IMR-90 (cell line): ENCODE measurements at regions not wholly inside any gene's neighbourhood (a gene's known extent, or its start where the extent isn't known, plus 50 kb on each side); places are given as distances from the start of the nearest gene placed in this dataset.
A peak's percentile ranks its signal among the peaks of the same experiment; 100 is the strongest.

Experiments used
- ATAC-seq: fragments of 200-7000 bp; cut with Tn5 transposase; 2 replicates; pipeline ENCODE4 v1.9.1; 2020; ENCODE audit warnings: low read depth, mild to moderate bottlenecking, moderate library complexity
- BruUV-seq: library from RNA; stranded (reverse); fragments of 400-500 nt; replicated peaks from 2 replicates; lab custom pipeline; 2021; lab: Mats Ljungman, UMichigan
- CTCF ChIA-PET: fragments of 300-600 bp; formaldehyde crosslinking; extraction: SDS; loops from one replicate; lab custom pipeline; 2021; ENCODE audit warnings: antibody characterized with exemption; lab: Yijun Ruan, JAX
- POLR2A ChIA-PET: fragments of 300-600 bp; sonication (Branson Sonifier 250); formaldehyde crosslinking; loops from one replicate; lab custom pipeline; 2022; ENCODE audit warnings: antibody characterized with exemption; ENCODE audit not compliant: unreplicated experiment; lab: Charles Lee
- DNase-seq: peaks from one replicate; pipeline ENCODE4 v3.0.0; 2013
- H2AFZ ChIP-seq: replicated peaks from 2 replicates; pipeline ENCODE3; 2013; ENCODE audit warnings: low read length, mild to moderate bottlenecking; ENCODE audit not compliant: poor library complexity
- H2AK5ac ChIP-seq: 2 replicates; pipeline ENCODE4 v1.6.1; 2013; ENCODE audit warnings: low read depth, low read length, inconsistent platforms
- H2AK9ac ChIP-seq: replicated peaks from 2 replicates; pipeline ENCODE3; 2013; ENCODE audit warnings: mild to moderate bottlenecking, low read depth, low read length, moderate library complexity; ENCODE audit not compliant: poor library complexity
- H2BK120ac ChIP-seq: 2 replicates; pipeline ENCODE4 v1.6.1; 2013; ENCODE audit warnings: low read depth, low read length, inconsistent platforms
- H2BK15ac ChIP-seq: 3 replicates; pipeline ENCODE4 v1.6.1; 2013; ENCODE audit warnings: low read depth, low read length, inconsistent platforms
- H2BK20ac ChIP-seq: 2 replicates; pipeline ENCODE4 v1.6.1; 2013; ENCODE audit warnings: low read depth, mild to moderate bottlenecking, inconsistent platforms, low read length, moderate library complexity
- H2BK5ac ChIP-seq: 2 replicates; pipeline ENCODE4 v1.6.1; 2013; ENCODE audit warnings: mild to moderate bottlenecking, low read depth, low read length, inconsistent platforms; ENCODE audit not compliant: poor library complexity, severe bottlenecking
- H3K14ac ChIP-seq: replicated peaks from 2 replicates; pipeline ENCODE4 v1.6.1; 2013; ENCODE audit warnings: low read depth, low read length, inconsistent platforms
- H3K18ac ChIP-seq: 2 replicates; pipeline ENCODE4 v1.6.1; 2013; ENCODE audit warnings: low read depth, low read length, control low read depth
- H3K23ac ChIP-seq: 2 replicates; pipeline ENCODE4 v1.6.1; 2013; ENCODE audit warnings: low read depth, low read length, inconsistent platforms
- H3K27ac ChIP-seq: 2 replicates; pipeline ENCODE4 v1.5.1; 2013; ENCODE audit warnings: mild to moderate bottlenecking, control low read depth, low read length; ENCODE audit not compliant: insufficient read depth
- H3K27me3 ChIP-seq: 2 replicates; pipeline ENCODE4 v1.6.1; 2013; ENCODE audit warnings: low read length; ENCODE audit not compliant: control insufficient read depth, insufficient read depth
- H3K36me3 ChIP-seq: 2 replicates; pipeline ENCODE4 v1.6.1; 2013; ENCODE audit warnings: low read length, mixed read lengths; ENCODE audit not compliant: control insufficient read depth, insufficient read depth
- H3K4ac ChIP-seq: 2 replicates; pipeline ENCODE4 v1.6.1; 2013; ENCODE audit warnings: low read depth, low read length, inconsistent platforms
- H3K4me1 ChIP-seq: 2 replicates; pipeline ENCODE4 v1.6.1; 2013; ENCODE audit warnings: low read length, mixed read lengths; ENCODE audit not compliant: control insufficient read depth, insufficient read depth
- H3K4me2 ChIP-seq: 2 replicates; pipeline ENCODE4 v1.6.1; 2013; ENCODE audit warnings: low read depth, mild to moderate bottlenecking, control low read depth, low read length, moderate library complexity
- H3K4me3 ChIP-seq: 2 replicates; pipeline ENCODE4 v1.5.1; 2013; ENCODE audit warnings: low read depth, mild to moderate bottlenecking, control low read depth, low read length, moderate library complexity; ENCODE audit not compliant: insufficient read depth
- H3K56ac ChIP-seq: 2 replicates; pipeline ENCODE4 v1.6.1; 2013; ENCODE audit warnings: low read length, inconsistent platforms; ENCODE audit not compliant: insufficient read depth; ENCODE audit errors: extremely low read depth
- H3K79me1 ChIP-seq, 2 experiments: 2 replicates each; pipeline ENCODE4 v1.6.1; 2013; ENCODE audit warnings: low read length in 2 of 2, inconsistent platforms in 1 of 2, low read depth in 1 of 2
- H3K9ac ChIP-seq: 2 replicates; pipeline ENCODE4 v1.6.1; 2013; ENCODE audit warnings: low read depth, low read length, control low read depth
- H3K9me1 ChIP-seq: 2 replicates; pipeline ENCODE4 v1.6.1; 2013; ENCODE audit warnings: low read length, inconsistent platforms; ENCODE audit not compliant: insufficient read depth
- H3K9me3 ChIP-seq: 2 replicates; pipeline ENCODE4 v1.6.1; 2013; ENCODE audit warnings: low read length; ENCODE audit not compliant: control insufficient read depth, insufficient read depth
- H4K20me1 ChIP-seq: 2 replicates; pipeline ENCODE4 v1.6.1; 2013; ENCODE audit warnings: low read length, inconsistent platforms; ENCODE audit not compliant: insufficient read depth
- H4K5ac ChIP-seq: 2 replicates; pipeline ENCODE4 v1.6.1; 2013; ENCODE audit warnings: mild to moderate bottlenecking, low read depth, low read length, control low read depth
- H4K8ac ChIP-seq, 2 experiments: 2 replicates each; pipeline ENCODE4 v1.6.1; 2013; ENCODE audit warnings: low read depth in 2 of 2, low read length in 2 of 2, control low read depth in 1 of 2, inconsistent platforms in 1 of 2
- H4K91ac ChIP-seq: 2 replicates; pipeline ENCODE4 v1.6.1; 2013; ENCODE audit warnings: low read depth, low read length, inconsistent platforms; ENCODE audit not compliant: insufficient read depth
- CEBPB ChIP-seq: IDR thresholded peaks from 2 replicates; pipeline ENCODE4 v1.6.1; 2012; ENCODE audit warnings: low read depth, low read length, improper control_type of control experiment
- FOS ChIP-seq: fragments of 150-350 bp; IDR thresholded peaks from 2 replicates; pipeline ENCODE4 v1.6.1; 2016; ENCODE audit warnings: low read depth, low read length
- WGBS, 2 experiments: methylation state at CpG; one replicate each; pipeline versions ENCODE4 v1.1.5 to v1.1.7; 2013; ENCODE audit warnings: missing lambda C conversion rate in 2 of 2; ENCODE audit not compliant: insufficient read length in 1 of 2; ENCODE audit errors: extremely low coverage in 2 of 2; 5-methylcytosine and 5-hydroxymethylcytosine counted together
- dilution Hi-C: fragments of 300-500 bp; cut with HindIII; formaldehyde crosslinking; loops from one replicate; pipeline ENCODE4 v1.14.3; 2018; ENCODE audit warnings: low sequenced_read_pairs; ENCODE audit not compliant: unreplicated experiment
- in situ Hi-C: fragments of 300-500 bp; cut with MboI; formaldehyde crosslinking; loops from 3 replicates; pipeline ENCODE4 v1.14.3; 2019; ENCODE audit warnings: low sequenced_read_pairs, inconsistent platforms, mixed read lengths
- intact Hi-C: fragments of 100-400 bp; cut with micrococcal nuclease; formaldehyde crosslinking; loops from 2 replicates; pipeline ENCODE4 v1.10.0; 2022

DNA sequence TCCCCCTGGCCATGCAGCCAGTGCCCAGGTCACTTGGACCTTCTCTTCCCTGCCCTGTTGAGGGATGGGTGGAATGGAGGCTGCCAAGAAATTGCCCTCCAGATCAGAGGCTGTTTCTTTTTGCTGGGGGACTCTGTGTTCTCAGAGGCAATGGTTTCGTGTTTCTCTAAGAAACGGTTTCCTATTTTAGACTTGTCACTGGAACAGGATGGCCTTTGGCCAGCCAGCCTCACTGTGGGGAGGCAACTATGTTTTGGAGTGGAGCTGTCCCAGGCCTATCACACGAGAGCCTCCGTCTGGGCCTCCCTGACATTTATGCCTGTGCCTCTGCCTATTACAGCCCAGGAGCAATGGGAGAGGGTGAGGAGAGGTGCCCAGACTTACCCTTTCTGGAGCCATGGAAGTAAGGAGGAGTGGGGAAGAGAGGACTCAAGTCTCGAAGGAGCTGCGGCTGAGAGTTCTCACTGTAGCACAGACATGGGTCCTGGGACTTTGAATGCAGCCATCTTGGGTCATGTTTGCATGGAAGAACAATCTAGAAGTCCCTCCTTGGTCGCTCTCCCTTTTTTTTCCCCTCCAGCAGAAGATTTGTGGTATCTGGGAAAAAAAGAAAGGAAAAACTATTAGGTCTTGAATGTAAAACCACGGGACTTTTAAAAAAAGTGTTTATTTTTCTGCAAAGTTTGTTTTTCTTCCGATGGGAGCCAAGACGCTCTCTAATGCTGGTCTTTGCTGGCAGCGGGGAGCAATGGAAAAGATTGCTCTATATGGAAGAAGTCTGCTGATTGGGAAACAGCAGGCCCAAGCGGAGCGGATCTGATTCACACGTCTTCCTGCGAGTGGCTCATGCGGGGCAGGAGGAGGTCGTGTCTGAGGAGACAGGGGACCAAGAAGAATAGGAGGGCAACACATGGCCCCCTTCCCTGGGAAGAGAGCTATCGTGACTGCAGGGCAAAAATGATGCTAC lies 219.2 kb downstream of the FOXD2 start:
- Histone ChIP-seq H2BK20ac (no peak overlapping the region), H3K18ac (no peak overlapping the region), H3K4me2 (no peak overlapping the region), H3K9ac (no peak overlapping the region), H3K27ac (no peak overlapping the region), H4K5ac (no peak overlapping the region), H4K20me1 (no peaks in the 10 kb centered on the region), H3K56ac (no peak overlapping the region), H3K23ac (no peak overlapping the region), H3K27me3 (no peaks in the 10 kb centered on the region), H2BK15ac (no peak overlapping the region), H3K79me1 (no peaks in the 10 kb centered on the region), H2BK120ac (no peak overlapping the region), H3K4me1 (no peaks in the 10 kb centered on the region), H3K14ac (no peak overlapping the region), H3K9me3 (no peaks in the 10 kb centered on the region), H3K4ac (no peak overlapping the region), H4K91ac (no peak overlapping the region), H2AFZ (no peak overlapping the region), H2BK5ac (no peak overlapping the region), H3K4me3 (no peak overlapping the region), H3K36me3 (no peaks in the 10 kb centered on the region), H4K8ac (no peak overlapping the region), H2AK5ac (no peak overlapping the region), H2AK9ac (no peak overlapping the region), H3K9me1 (no peaks in the 10 kb centered on the region; the same call in 1 of the 2 replicates)
- TF ChIP-seq FOS (no peak), CEBPB (0 out of 2 replicates have a peak, but pooled peaks have one; percentile 20)
- BruUV-seq: no TSS peak
- POLR2A ChIA-PET: no interaction called here
- dilution Hi-C loops (no loop called here), in situ Hi-C loops (no loop called here), intact Hi-C loops (loop anchor here (10.0 kb wide), 1 partner anchor 558 kb away; no protein-coding TSS in a partner anchor)
- WGBS, 2 experiments: 37% methylated on average over 11 of the region's 18 CpGs; no CpG with 5 or more reads in 1 of the 2 experiments
- DNase-seq: peak; percentile 39
- ATAC-seq: no peak
- CTCF ChIA-PET: no interaction called here
